ENCODE measurements at regions not wholly inside any gene's neighbourhood (a gene's known extent, or its start where the extent isn't known, plus 50 kb on each side); places are given as distances from the start of the nearest gene placed in this dataset.
"Not testable (repeated sequence)": the region's sequence is repeated elsewhere in the genome, so short reads cannot be mapped to it uniquely, and the experiment has no call there.

GRCh38 chr1:178665579-178665978, 59.5 kb upstream of the RALGPS2 start:
- no peak overlapping the region for H3K4me3 ChIP-seq (ENCODE audit: low read depth, low read length)
- in situ Hi-C loops (cut with HindIII; ENCODE audit: low sequenced_read_pairs), result no loop called here
- DNase-seq (ENCODE audit: low read depth), result no peak
- no peak for TF ChIP-seq CTCF (IDR thresholded peaks at IDR 0.05; ENCODE audit: low read depth, low read length, missing control alignments)

GRCh38 chr1:178666891-178667290, 58.2 kb upstream of the RALGPS2 start:
- in situ Hi-C loops (cut with HindIII; ENCODE audit: low sequenced_read_pairs); DNase-seq (ENCODE audit: low read depth); H3K4me3 ChIP-seq (ENCODE audit: low read depth, low read length): not testable (repeated sequence)

GRCh38 chr1:178672434-178672833, 52.6 kb upstream of the RALGPS2 start:
- no peak for DNase-seq (ENCODE audit: low read depth)
- H3K4me3 ChIP-seq (ENCODE audit: low read depth, low read length), result no peak overlapping the region
- TF ChIP-seq CTCF (IDR thresholded peaks at IDR 0.05; ENCODE audit: low read depth, low read length, missing control alignments), result no peak
- in situ Hi-C loops (cut with HindIII; ENCODE audit: low sequenced_read_pairs), result no loop called here

- DNase-seq (ENCODE audit: low read depth); in situ Hi-C loops (cut with HindIII; ENCODE audit: low sequenced_read_pairs); H3K4me3 ChIP-seq (ENCODE audit: low read depth, low read length): not testable (repeated sequence)
These were observed 50.5 kb upstream of the RALGPS2 start for GRCh38 chr1:178674559-178674958.

Measured in astrocyte of the cerebellum (primary cell).